NCI-H2029 (cell line): ENCODE measurements at regions not wholly inside any gene's neighbourhood (a gene's known extent, or its start where the extent isn't known, plus 50 kb on each side); places are given as distances from the start of the nearest gene placed in this dataset.

Source experiments
- DNase-seq: peaks from one replicate; lab custom pipeline; 2025; lab: John Stamatoyannopoulos, UW

DNA sequence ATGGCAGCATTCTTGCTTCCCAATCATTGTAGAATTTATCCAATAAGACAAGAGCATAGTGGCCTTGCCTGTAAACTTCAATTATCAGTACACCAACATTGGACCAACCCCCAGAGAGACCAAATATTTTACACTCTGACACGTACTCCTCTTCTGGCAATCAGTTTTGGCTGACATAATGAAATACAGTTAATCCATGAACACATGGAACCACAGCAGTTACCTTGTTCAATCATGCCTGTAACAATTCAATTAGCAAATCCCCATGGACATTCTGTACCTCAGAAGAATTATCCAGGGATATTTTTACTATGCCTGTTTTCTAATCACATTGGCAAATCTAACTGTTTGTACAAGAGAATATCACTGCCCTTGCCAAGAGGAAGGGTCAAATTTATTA, 2162.0 kb downstream of the MRPL39 start:
- DNase-seq, result no peak

DNA sequence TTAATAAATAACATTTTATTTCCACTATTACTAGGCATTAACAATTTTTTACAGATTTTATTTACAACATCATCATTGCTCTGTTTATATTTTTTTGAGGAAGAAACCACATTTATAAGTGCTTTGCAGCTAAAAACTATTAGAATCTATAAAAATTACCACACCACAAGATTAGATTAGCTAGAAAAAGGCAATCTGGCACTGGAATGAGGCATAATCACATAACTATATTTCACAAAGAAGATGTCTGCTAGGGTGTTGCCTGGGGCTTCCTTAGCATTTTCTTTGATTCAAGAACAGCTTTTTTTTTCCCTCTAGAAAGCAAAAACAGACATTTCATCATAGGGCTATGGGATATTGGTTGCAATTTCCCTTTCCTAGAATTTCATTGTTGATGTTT, 2169.2 kb downstream of the MRPL39 start:
- DNase-seq, result no peak

DNA sequence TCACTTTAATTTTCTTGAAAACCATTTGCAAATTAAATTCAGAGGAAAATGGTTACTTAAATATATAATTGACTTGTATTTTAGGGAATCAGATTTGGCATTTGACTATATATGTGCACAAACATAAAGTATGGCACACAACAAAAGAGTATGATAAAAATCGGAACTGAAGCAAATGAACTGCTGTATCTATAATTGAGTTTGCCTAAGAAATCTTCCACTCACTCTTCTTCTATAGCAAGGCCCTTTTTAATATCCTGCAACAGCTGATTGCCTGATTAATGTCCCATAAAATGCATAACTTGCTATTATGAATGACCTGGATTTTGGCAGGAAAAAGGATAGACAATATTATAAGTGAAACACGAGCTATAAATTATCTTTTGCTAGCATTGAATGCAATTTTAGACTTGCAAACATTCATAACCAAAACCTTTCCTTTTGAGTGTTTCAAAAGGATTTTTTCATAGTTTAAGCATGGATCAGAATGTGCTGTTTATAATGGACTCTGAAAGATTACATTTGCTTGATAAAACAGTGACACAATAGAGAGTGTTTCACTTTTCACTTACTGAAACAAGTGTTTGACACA, 2204.3 kb downstream of the MRPL39 start:
- no peak for DNase-seq

DNA sequence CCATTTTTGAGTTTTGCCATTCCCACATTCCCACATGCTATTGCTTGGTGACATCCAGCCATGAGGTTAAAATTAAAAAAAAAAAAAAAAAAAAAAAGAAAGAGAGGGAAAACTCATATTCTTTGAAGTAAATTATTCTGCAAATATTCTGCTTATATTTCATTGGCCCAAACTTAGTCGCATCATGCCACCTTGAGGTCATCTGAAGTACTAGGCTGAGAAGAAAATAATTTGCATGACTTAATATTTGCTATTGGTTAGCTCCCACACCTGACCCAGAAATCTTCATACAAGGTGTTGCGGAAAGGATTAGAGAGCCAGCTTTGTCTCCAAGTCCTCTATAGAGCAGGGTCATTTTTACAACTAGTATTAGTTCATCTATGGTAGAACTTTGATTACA, 2206.0 kb downstream of the MRPL39 start:
- DNase-seq, result no peak

DNA sequence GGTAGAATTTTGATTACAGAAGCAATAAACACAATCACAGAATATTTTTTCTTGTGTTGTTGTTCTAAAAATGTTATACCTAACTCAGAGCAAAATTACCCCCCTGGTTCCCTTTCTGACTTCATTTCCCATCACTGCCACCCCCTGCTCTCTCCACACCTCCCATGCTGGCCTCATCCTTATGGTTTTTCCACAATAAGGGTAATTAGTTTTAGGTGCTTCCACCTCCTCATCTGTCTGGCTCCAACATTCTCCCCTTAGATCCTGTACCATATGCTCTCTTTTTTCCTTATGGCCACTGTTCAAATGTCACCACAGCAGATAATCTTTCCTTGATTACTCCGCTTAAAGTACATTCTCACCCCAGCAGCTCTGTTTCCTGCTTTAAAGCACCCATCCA, 2208.6 kb downstream of the MRPL39 start:
- DNase-seq, result no peak

DNA sequence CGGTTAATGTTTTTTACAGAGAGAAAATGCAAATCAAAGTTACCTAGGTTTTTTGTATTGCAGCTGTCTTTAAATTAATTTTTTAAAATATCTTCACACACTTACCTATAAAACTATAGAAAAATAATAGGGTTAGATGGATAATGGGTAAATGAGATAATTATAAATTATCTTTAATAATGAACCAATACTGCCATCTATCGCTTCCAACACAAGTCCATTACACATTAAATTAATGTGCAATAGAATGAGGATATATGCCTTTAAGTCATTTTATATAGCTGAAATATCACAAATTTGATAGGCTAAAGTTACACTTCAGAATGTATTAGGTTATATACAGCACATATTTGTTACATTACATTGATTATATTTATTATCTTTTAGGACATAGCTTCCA, 2212.8 kb downstream of the MRPL39 start:
- DNase-seq, result no peak

DNA sequence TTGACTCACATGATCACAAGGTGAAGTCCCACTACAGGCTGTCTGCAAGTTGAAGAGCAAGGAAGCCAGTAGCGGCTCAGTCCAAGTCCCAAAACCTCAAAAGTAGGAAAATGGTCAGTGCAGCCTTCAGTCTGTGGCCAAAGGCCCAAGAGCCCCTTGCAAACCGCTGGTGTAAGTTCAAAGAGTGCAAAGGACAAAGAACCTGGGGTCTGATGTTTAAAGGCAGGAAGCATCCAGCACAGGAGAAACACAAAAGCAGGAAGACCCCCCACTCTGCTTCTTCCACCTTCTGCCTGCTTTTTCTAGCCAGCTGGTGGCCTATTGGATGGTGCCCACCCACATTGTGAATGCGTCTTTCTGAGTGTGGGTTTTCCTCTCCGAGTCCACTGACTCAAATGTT, 2222.6 kb downstream of the MRPL39 start:
- DNase-seq, result no peak

DNA sequence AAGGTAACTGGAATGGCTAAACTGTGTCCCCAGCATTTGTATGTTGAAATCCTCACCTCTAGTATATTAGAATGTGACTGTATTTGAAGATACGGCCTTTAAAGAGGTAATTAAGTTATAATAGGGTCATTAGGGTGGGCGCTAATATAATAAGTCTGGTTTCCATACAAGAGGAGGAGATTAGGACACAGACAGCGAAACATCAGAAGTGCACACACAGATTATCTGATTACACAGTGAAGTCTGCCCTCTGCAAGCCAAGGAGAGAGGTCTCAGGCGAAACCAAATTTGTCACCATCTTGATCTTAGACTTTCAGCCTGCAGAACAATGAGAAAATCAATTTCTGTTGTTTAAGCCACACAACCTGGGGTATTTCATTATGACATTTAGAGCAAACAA, 2233.1 kb downstream of the MRPL39 start:
- no peak for DNase-seq

DNA sequence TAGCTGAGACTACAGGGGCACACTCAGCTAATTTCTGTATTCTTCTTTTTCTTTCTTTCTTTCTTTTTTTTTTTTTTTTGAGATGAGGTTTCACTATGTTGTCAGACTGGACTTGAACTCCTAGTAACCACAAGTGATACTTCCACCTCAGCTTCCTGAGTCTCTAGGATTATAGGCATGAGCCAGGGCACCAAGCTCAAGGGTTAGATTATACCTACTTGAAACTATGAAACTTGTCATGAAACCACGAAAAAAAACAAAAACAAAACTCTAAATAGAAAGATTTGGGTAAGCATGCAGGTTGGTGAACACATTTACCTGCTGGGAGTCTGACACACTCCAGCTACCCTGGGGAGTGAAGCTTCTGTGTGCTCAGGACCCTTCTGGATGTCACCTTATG, 2250.4 kb downstream of the MRPL39 start:
- DNase-seq, result no peak

DNA sequence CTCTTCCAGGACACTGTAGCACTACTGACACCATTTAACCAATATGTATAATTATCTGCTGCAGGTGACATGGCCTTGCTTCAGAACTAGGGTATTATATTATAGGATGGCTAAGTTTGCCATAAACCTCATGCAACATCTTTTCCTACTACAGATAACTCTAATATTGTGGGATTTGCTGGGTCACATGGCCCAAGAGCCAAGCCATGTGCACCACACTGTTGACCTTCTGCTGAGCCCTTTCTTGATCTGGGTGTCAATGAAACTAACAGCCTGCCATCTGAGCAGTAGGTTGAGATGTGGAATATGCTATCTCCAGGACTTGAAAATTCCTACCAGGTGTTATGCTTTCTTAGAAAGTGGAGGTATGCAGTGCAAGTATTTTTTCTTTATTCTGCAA, 2291.1 kb downstream of the MRPL39 start:
- no peak for DNase-seq

DNA sequence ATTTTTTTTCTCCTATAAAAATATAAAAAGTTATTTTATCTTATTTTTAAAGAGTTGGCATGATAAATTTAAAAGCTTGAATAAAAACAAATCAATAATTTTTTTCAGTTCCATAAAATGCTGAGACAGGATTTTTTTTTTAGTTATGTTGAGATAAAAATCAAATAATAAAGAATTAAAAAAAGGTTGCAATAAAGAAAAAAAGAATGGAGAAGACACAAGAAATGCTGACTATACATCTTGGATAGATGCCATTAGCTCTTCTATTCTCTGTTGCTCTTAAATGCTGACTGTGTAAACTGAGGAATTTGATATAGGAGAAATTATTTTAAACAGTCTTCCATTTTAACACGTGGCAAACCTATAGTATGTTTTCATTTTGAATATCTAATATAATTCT, 2298.5 kb downstream of the MRPL39 start:
- no peak for DNase-seq

DNA sequence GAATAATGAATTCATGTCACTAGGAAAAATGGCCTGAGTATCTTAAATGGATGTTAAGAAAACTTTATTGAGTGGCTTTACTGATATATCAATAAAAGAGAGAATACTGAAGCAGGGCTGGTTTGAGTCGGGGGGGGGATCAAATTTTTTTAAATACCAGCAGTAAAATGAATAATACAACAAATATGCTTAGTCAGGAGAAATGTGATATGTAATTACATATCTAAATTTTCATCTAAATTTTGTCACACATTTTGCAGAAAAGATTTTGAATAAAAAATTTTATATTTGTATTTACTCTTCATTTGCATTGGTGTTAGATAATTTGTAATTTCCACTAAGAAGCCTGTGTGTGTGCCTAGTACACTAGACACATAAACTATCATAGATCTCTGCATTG, 2300.2 kb downstream of the MRPL39 start:
- DNase-seq, result no peak

DNA sequence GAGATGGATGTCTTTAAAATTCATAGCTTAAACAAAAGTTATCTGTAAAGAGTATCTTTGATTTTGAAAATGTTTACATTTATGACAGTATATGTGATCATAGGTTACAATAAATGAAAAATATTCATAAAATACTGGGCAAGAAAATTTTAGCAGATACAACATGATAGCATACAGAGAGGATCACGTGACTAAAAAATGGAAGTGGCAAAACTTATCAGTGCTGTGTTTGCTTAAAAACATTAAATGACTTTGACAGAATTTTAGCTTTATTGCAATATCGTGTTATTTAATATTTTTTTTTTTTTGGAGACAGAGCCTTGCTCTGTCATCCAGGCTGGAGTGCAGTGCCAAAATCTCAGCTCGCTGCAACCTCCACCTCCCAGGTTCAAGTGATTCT, 2294.1 kb downstream of the NCAM2 start:
- no peak for DNase-seq

DNA sequence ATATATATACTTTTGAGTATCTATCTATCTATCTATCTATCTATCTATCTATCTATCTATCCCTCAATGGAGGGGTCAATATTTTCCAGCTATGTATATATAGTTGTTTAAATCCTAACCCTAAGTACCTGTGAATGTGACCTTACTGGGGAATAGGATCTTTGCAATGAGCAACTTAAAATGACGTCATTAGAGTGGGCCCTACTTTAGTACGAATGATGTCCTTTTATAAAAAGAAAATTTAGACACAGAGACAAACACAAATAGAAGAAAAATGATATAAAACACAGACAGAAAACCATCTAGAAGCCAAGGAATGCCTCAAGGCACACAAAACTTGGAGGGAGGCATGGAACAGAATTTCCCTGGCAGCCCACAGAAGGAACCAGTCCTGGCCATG, 2283.7 kb downstream of the NCAM2 start:
- DNase-seq, result no peak

DNA sequence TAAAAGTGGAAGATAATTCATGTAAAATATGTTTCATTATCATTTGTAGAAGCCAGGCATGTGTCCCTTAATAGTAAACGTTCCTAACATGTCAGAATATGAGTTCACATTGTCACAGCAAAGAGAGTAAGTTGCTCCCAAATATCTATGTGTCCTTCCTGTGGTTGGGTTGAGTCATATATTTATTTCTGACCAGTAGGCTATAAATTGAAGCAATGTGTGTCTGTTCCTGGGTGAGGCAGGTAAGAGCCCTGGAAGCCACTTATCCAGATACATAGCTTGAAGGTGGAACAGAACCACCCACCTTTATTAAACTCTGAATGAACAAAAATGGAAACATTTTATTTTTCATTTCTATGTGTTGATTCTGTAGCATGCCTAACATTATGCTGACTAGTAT, 2251.6 kb downstream of the NCAM2 start:
- DNase-seq, result no peak

DNA sequence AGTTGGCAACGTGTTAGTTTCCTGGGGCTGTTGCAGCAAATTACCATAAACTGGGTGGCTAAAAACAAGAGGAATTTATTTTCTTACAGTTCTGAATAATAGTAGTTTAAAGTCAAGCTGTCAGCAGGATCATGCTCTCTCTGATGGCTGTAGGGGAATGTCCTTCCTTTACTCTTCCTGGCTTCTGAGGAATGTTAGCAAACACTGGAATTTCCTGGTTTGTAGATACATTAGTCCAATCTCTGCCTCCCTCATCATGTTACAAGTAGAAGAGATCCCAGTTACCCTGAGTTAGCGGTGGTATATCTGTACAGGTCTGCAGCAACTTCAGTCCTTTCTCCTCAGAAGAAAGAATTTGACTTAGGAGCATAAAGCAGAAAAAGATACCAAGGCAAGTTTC, 2249.1 kb downstream of the NCAM2 start:
- no peak for DNase-seq

DNA sequence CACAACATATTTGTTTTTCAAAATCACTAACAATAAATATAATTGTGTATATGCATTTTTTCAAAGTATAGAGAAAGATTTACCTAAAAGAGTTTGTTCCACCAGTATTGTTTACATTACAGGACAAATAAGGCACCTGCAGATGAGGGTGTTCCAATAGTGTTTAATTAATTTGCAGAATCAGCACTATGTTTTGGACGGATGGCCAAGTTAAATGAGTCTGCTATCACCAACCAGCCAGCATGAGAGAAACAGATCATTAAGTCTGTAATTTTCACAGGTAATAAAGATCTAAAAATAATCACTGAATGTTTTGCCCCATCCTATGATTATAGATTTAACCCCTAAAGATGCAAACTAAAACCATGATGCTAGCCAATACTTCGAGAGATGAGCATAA, 2247.0 kb downstream of the NCAM2 start:
- no peak for DNase-seq

DNA sequence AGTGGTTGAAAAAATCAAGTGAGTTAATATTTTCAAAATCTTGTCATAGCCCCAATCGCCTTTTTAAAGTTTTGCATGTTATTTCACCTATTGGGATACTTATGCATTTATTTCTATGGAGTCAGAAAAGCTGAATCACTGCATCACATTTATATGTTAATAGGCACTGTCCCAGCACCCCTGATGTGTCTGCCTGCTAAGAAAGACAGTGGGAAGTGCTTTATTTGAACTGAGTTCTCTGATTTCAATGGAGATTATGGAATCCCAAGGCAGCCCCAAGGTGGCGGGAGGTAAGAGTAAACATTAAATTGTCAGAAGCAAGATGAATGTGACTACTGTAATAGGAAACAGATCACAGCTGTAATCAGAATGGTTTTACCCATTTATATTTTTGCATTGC, 2225.7 kb downstream of the NCAM2 start:
- DNase-seq, result no peak

DNA sequence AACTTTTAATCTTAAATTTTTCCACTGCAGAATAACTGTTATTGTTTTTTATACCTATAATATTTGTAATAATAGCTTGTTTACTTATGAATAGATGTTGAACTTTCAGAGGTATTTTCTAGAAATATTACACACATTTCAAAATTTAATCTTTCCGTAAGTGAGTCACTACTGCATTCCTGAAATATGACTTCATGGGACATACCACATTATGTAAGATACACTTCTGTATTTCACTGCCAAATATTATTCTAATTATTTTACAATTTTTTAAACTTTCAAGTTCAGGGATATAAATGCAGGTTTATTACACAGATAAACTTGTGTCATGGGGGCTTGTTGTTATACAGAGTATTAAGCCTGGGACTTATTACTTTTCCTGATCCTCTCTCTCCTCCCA, 2220.5 kb downstream of the NCAM2 start:
- no peak for DNase-seq

DNA sequence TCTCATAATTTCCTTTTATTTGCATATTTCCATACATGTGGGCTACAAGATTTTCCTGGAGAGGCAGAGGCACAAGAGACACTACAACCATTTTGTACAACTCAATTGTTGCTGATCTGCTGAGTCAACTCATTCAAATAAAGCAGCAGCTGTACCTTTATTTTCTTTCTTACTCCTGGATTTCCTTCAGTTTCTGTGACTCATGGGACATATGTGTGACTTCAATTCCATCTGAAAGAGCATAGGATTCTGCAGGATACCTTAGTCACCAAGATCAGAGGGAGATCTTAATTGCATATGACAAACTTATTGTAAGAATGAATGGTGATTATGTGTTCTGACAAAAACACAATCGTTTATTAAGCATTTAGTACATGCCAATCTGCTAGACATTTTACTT, 2219.4 kb downstream of the NCAM2 start:
- no peak for DNase-seq

DNA sequence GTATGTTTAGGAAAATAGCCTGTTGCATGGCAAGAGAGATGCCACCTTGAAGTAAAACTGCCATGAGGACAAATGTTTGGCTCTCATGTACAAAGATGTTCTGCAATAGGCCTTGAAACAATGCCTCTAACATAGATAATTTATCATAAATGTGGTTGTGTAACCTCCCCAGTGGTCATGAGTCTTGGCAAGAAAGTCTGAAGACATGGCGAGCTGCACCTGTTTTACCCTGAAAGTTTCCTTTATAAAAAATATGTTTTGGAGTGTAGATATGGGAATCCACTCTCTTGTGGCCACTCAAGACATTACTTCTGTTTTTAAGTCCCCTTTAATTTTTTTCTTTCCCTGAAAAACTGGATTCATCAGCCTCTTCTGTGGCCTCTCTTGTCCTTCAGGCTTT, 2217.1 kb downstream of the NCAM2 start:
- DNase-seq, result no peak
